Karpas-422 (cell line): ENCODE measurements at regions not wholly inside any gene's neighbourhood (a gene's known extent, or its start where the extent isn't known, plus 50 kb on each side); places are given as distances from the start of the nearest gene placed in this dataset.

Experiments
- DNase-seq: peaks from one replicate; pipeline ENCODE4 v3.0.0-alpha.2; 2015
- H2AFZ ChIP-seq: fragments of 200-600 bp; sonication (generic); 2 replicates; pipeline ENCODE4 v1.6.1; 2014; ENCODE audit warnings: antibody characterized with exemption, low read length, mixed read lengths
- H3K27ac ChIP-seq: fragments of 200-600 bp; sonication (generic); 2 replicates; pipeline ENCODE4 v1.5.1; 2014; ENCODE audit warnings: mild to moderate bottlenecking, low read length, moderate library complexity
- H3K27me3 ChIP-seq: fragments of 200-600 bp; sonication (generic); 2 replicates; pipeline ENCODE4 v1.6.1; 2014; ENCODE audit warnings: low read length, mixed read lengths
- H3K36me3 ChIP-seq: fragments of 200-600 bp; sonication (generic); 2 replicates; pipeline ENCODE4 v1.6.1; 2014; ENCODE audit warnings: low read length, mixed read lengths; ENCODE audit not compliant: insufficient read depth
- H3K4me1 ChIP-seq: fragments of 200-600 bp; sonication (generic); 2 replicates; pipeline ENCODE4 v1.6.1; 2014; ENCODE audit warnings: mild to moderate bottlenecking, low read length, mixed read lengths
- H3K4me2 ChIP-seq: fragments of 200-600 bp; sonication (generic); 2 replicates; pipeline ENCODE4 v1.6.1; 2014; ENCODE audit warnings: low read length, low read depth, mild to moderate bottlenecking; ENCODE audit not compliant: poor library complexity, severe bottlenecking
- H3K4me3 ChIP-seq: fragments of 200-600 bp; sonication (generic); 2 replicates; pipeline ENCODE4 v1.5.1; 2014; ENCODE audit warnings: mild to moderate bottlenecking, antibody characterized with exemption, low read length, mixed read lengths
- H3K79me2 ChIP-seq: fragments of 200-600 bp; sonication (generic); 2 replicates; pipeline ENCODE4 v1.6.1; 2014; ENCODE audit warnings: mild to moderate bottlenecking, low read length, mixed read lengths
- H3K9ac ChIP-seq: fragments of 200-600 bp; sonication (generic); 2 replicates; pipeline ENCODE4 v1.6.0; 2014; ENCODE audit warnings: low read length
- H3K9me2 ChIP-seq: fragments of 200-600 bp; sonication (generic), shearing (Covaris generic); replicated peaks from 2 replicates; pipeline ENCODE4 v1.6.0; 2014; ENCODE audit warnings: mild to moderate bottlenecking, low read length, moderate library complexity; ENCODE audit not compliant: insufficient read depth
- H3K9me3 ChIP-seq: fragments of 300-700, 200-600 bp; sonication (generic); 2 replicates; pipeline ENCODE4 v1.6.1; 2014; ENCODE audit warnings: low read length, mixed read lengths
- H4K20me1 ChIP-seq: fragments of 200-600 bp; sonication (generic); 2 replicates; pipeline ENCODE4 v1.6.1; 2014; ENCODE audit warnings: mild to moderate bottlenecking, antibody characterized with exemption, low read length, low read depth; ENCODE audit not compliant: insufficient read depth

DNA sequence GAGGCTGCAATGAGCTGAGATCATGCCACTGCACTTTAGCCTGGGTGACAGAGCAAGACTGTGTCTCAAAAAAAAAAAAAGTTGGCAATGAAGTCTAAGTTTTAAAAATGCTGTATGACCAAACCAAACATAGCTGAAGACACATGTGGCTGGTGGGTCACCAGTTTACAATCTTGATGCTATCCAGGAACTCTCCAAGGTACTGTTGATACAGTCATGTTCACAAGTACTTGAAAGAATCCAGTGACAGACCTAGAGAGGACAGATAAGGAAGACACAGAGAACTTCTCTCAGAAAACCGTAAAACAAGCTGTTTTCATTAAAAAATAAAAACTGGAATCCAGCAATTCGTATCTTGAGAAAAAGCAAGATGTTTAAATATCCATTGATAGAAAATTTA lies 95.7 kb downstream of the ACTBL2 start:
- no peaks in the 10 kb centered on the region for H3K9me3 ChIP-seq
- no peak overlapping the region for H3K4me2 ChIP-seq
- no peaks in the 10 kb centered on the region for H3K4me1 ChIP-seq
- no peaks in the 10 kb centered on the region for H3K36me3 ChIP-seq
- H3K4me3 ChIP-seq: no peak overlapping the region
- H3K9me2 ChIP-seq: no peaks in the 10 kb centered on the region
- no peaks in the 10 kb centered on the region for H4K20me1 ChIP-seq
- no peak overlapping the region for H2AFZ ChIP-seq
- no peaks in the 10 kb centered on the region for H3K79me2 ChIP-seq
- H3K27me3 ChIP-seq: no peaks in the 10 kb centered on the region
- H3K9ac ChIP-seq: no peak overlapping the region
- no peak for DNase-seq
- no peak overlapping the region for H3K27ac ChIP-seq

DNA sequence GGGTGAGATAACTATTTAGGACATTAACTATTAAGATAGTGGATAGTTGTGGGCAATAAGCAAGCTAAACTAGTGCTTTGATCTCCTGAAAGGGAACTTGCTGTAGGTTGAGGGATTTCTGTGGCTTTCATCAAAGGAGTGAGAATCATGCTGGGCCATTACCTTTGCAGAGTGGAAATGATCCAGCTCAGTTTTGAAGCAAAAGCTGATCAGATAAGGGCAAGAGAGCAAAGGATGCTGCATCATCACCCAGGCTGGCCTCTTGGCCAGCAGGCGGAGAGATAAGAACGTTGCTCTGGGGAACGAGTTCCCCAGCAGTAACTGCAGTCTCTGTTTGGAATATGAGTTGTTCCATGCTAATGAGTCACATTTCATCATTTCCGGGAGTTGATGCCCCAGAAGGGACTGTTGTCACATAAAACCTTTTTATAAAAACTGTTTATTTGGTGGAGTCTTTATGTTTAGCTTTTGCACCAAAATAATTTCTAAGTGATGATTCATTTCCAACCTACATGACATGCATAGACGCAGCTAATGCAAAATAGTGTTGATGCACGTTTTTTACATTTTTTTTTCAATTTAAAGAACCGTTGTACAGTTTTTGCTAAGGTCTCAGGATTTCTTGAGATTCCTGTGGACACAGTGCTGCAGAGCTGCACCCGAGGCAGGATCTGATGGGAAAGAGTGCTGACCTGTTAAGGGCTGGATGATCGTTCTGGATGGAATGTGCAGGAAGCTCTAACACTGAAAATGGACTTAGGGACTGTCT lies 99.3 kb downstream of the ACTBL2 start:
- H3K4me3 ChIP-seq: no peak overlapping the region
- no peak overlapping the region for H3K27ac ChIP-seq
- H3K9me3 ChIP-seq: no peaks in the 10 kb centered on the region
- DNase-seq: no peak
- no peaks in the 10 kb centered on the region for H3K4me1 ChIP-seq
- no peak overlapping the region for H2AFZ ChIP-seq
- no peaks in the 10 kb centered on the region for H3K36me3 ChIP-seq
- H3K27me3 ChIP-seq: no peaks in the 10 kb centered on the region
- no peaks in the 10 kb centered on the region for H4K20me1 ChIP-seq
- H3K9me2 ChIP-seq: no peaks in the 10 kb centered on the region
- no peak overlapping the region for H3K9ac ChIP-seq
- H3K79me2 ChIP-seq: no peaks in the 10 kb centered on the region
- no peak overlapping the region for H3K4me2 ChIP-seq

GRCh38 chr5:57382655-57383054 lies 100.0 kb downstream of the ACTBL2 start:
- Histone ChIP-seq H3K9me3 (no peaks in the 10 kb centered on the region), H3K4me3 (no peak overlapping the region), H3K27me3 (no peaks in the 10 kb centered on the region), H3K4me2 (no peak overlapping the region), H3K9ac (no peak overlapping the region), H3K27ac (no peak overlapping the region), H3K36me3 (no peaks in the 10 kb centered on the region), H2AFZ (no peak overlapping the region), H3K79me2 (no peaks in the 10 kb centered on the region), H3K4me1 (no peaks in the 10 kb centered on the region), H4K20me1 (no peaks in the 10 kb centered on the region), H3K9me2 (no peaks in the 10 kb centered on the region)
- DNase-seq: no peak

DNA sequence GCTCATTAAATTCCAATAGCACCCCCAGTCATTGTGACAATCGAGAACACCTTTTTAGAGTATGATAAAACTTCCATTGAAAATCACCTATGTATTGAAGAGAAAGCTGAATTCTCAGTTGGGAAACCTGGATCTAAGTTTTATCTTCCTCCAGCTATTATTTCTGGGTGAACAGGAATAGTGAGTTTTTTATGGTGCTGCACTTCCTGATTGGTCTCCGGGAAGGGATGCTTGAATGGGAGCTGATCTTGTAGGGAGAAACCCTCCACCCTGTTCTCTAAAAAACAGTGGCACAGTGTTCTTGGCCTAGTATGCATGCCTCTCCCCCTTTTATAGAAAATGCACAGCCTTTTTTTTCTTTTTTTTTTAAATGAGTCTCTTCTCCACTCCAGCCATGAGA lies 112.2 kb downstream of the ACTBL2 start:
- no peak overlapping the region for H3K9ac ChIP-seq
- H3K9me2 ChIP-seq: no peaks in the 10 kb centered on the region
- no peak overlapping the region for H3K4me3 ChIP-seq
- H3K9me3 ChIP-seq: no peaks in the 10 kb centered on the region
- H3K4me2 ChIP-seq: no peak overlapping the region
- H3K36me3 ChIP-seq: no peaks in the 10 kb centered on the region
- H4K20me1 ChIP-seq: no peaks in the 10 kb centered on the region
- H3K79me2 ChIP-seq: no peaks in the 10 kb centered on the region
- no peaks in the 10 kb centered on the region for H3K4me1 ChIP-seq
- DNase-seq: no peak
- no peak overlapping the region for H2AFZ ChIP-seq
- H3K27me3 ChIP-seq: no peaks in the 10 kb centered on the region
- no peak overlapping the region for H3K27ac ChIP-seq

DNA sequence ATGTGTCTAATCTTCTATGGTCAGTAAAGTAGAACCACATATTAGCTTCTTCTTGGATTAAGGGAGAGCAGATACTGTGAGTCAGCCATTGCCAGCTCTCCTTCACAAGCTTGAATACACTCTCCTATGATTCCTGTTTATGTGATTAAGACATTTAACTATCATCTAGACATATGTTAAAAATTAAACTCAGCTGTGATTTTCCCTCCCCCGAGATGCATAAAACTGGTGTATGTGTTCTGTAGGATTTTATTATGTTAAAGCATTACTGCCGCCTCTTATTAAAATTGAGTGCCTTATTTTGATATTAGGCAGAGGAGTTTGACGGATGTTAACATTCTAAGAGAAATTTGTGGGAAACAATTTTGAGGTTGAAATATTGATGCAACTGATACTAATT lies 114.6 kb downstream of the ACTBL2 start:
- Histone ChIP-seq H3K79me2 (no peaks in the 10 kb centered on the region), H3K4me1 (no peaks in the 10 kb centered on the region), H3K9me2 (no peaks in the 10 kb centered on the region), H3K9me3 (no peaks in the 10 kb centered on the region), H3K27ac (no peak overlapping the region), H3K4me2 (no peak overlapping the region), H3K9ac (no peak overlapping the region), H4K20me1 (no peaks in the 10 kb centered on the region), H2AFZ (no peak overlapping the region), H3K4me3 (no peak overlapping the region), H3K36me3 (no peaks in the 10 kb centered on the region), H3K27me3 (no peaks in the 10 kb centered on the region)
- no peak for DNase-seq

- no peak overlapping the region for H2AFZ ChIP-seq
Measured at GRCh38 chr5:57366744-57367143, 115.9 kb downstream of the ACTBL2 start.

GRCh38 chr5:57362951-57363350 lies 119.7 kb downstream of the ACTBL2 start:
- no peak overlapping the region for H3K9ac ChIP-seq
- H3K27ac ChIP-seq: no peak overlapping the region
- H3K4me2 ChIP-seq: no peak overlapping the region
- H3K9me3 ChIP-seq: no peaks in the 10 kb centered on the region
- DNase-seq: no peak
- H4K20me1 ChIP-seq: no peaks in the 10 kb centered on the region
- H3K4me3 ChIP-seq: no peak overlapping the region
- no peak overlapping the region for H2AFZ ChIP-seq
- H3K36me3 ChIP-seq: no peaks in the 10 kb centered on the region
- H3K4me1 ChIP-seq: no peaks in the 10 kb centered on the region
- H3K79me2 ChIP-seq: no peaks in the 10 kb centered on the region
- no peaks in the 10 kb centered on the region for H3K9me2 ChIP-seq
- H3K27me3 ChIP-seq: no peaks in the 10 kb centered on the region

More at GRCh38 chr5:57366744-57367143, 115.9 kb downstream of the ACTBL2 start:
- H3K4me2 ChIP-seq: no peak overlapping the region
- no peak overlapping the region for H3K9ac ChIP-seq
- no peaks in the 10 kb centered on the region for H4K20me1 ChIP-seq
- no peak for DNase-seq
- no peaks in the 10 kb centered on the region for H3K79me2 ChIP-seq
- H3K4me1 ChIP-seq: no peaks in the 10 kb centered on the region
- no peak overlapping the region for H3K4me3 ChIP-seq
- H3K9me2 ChIP-seq: no peaks in the 10 kb centered on the region
- H3K9me3 ChIP-seq: no peaks in the 10 kb centered on the region
- H3K27me3 ChIP-seq: no peaks in the 10 kb centered on the region
- H3K36me3 ChIP-seq: no peaks in the 10 kb centered on the region
- H3K27ac ChIP-seq: no peak overlapping the region

GRCh38 chr5:57360871-57361270 lies 121.7 kb downstream of the ACTBL2 start:
- Histone ChIP-seq H3K9me2 (no peaks in the 10 kb centered on the region), H2AFZ (no peak overlapping the region), H3K9me3 (no peaks in the 10 kb centered on the region), H3K4me2 (no peak overlapping the region), H3K4me1 (no peaks in the 10 kb centered on the region), H3K4me3 (no peak overlapping the region), H3K27ac (no peak overlapping the region), H4K20me1 (no peaks in the 10 kb centered on the region), H3K36me3 (no peaks in the 10 kb centered on the region), H3K9ac (no peak overlapping the region), H3K27me3 (no peaks in the 10 kb centered on the region), H3K79me2 (no peaks in the 10 kb centered on the region)
- no peak for DNase-seq
